GM12891 (cell line): ENCODE measurements at regions not wholly inside any gene's neighbourhood (a gene's known extent, or its start where the extent isn't known, plus 50 kb on each side); places are given as distances from the start of the nearest gene placed in this dataset.

ENCODE experiments used
- DNase-seq: peaks from one replicate; pipeline ENCODE4 v3.0.0; 2011; ENCODE audit warnings: low spot score; ENCODE audit not compliant: insufficient read length
- FAIRE-seq: peaks from 2 replicates; lab custom pipeline; 2011; peaks lifted over from hg19 to GRCh38; lab: Jason Lieb, UNC
- PAX5 ChIP-seq: IDR thresholded peaks from 2 replicates; pipeline ENCODE4 v1.6.1; 2011; ENCODE audit warnings: low read length, moderate library complexity, mild to moderate bottlenecking; ENCODE audit not compliant: insufficient read depth, severe bottlenecking
- POLR2A ChIP-seq: IDR thresholded peaks from 2 replicates; pipeline ENCODE4 v1.6.1; 2011; ENCODE audit warnings: low read depth, low read length, control low read depth
- POLR2AphosphoS5 ChIP-seq: IDR thresholded peaks from 2 replicates; pipeline ENCODE4 v1.6.1; 2011; ENCODE audit warnings: low read depth, low read length, control low read depth
- POU2F2 ChIP-seq: IDR thresholded peaks from 2 replicates; pipeline ENCODE4 v1.6.1; 2011; ENCODE audit warnings: low read depth, mild to moderate bottlenecking, control low read depth, low read length, moderate library complexity
- SPI1 ChIP-seq: IDR thresholded peaks from 2 replicates; pipeline ENCODE4 v1.6.1; 2011; ENCODE audit warnings: low read depth, low read length, control low read depth
- TAF1 ChIP-seq: IDR thresholded peaks from 2 replicates; pipeline ENCODE4 v1.6.1; 2011; ENCODE audit warnings: low read depth, low read length, control low read depth

GRCh38 chr9:30160570-30160969 lies 2223.9 kb upstream of the ACO1 start:
- FAIRE-seq (no peak), DNase-seq (no peak)
- TF ChIP-seq POLR2A (no peak), PAX5 (no peak), POLR2AphosphoS5 (no peak), POU2F2 (no peak), SPI1 (no peak), TAF1 (no peak)

GRCh38 chr9:30172206-30172605 lies 2212.2 kb upstream of the ACO1 start:
- DNase-seq (no peak), FAIRE-seq (no peak)
- no peak for TF ChIP-seq PAX5
- no peak for TF ChIP-seq SPI1
- TF ChIP-seq POLR2A: no peak
- no peak for TF ChIP-seq POLR2AphosphoS5
- TF ChIP-seq POU2F2: no peak

GRCh38 chr9:30178610-30179009 lies 2205.8 kb upstream of the ACO1 start:
- no peak for FAIRE-seq
- DNase-seq: no peak
- no peak for TF ChIP-seq SPI1
- TF ChIP-seq POLR2AphosphoS5: no peak
- TF ChIP-seq POLR2A: no peak
- no peak for TF ChIP-seq POU2F2
- no peak for TF ChIP-seq PAX5
- no peak for TF ChIP-seq TAF1

GRCh38 chr9:30193421-30193820 lies 2191.0 kb upstream of the ACO1 start:
- TF ChIP-seq POLR2AphosphoS5 (no peak), SPI1 (no peak)

DNA sequence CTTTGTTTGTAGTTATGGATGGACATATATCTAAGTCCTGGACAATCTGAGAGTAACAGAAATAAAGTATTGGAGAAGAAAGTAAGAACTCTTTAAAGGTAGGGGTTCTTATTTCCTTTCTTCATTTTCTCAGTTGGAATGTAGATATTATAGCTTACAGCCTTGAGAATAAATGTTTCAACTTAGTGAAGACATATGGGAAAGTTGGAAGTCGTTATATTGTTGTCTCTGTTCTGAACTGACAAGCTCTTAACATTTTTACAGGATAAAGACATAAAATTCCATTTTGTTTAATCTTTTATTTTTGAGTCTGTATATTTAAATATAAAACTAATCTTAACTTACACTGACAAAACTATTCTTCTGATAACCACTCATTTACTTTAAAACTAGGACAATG lies 2187.5 kb upstream of the ACO1 start:
- no peak for TF ChIP-seq POU2F2
- TF ChIP-seq PAX5: no peak
- TF ChIP-seq TAF1: no peak
- TF ChIP-seq POLR2AphosphoS5: no peak
- no peak for TF ChIP-seq POLR2A
- TF ChIP-seq SPI1: no peak
- FAIRE-seq (no peak), DNase-seq (no peak)

More at GRCh38 chr9:30193421-30193820, 2191.0 kb upstream of the ACO1 start:
- no peak for DNase-seq
- FAIRE-seq: no peak

GRCh38 chr9:30197453-30197852 lies 2187.0 kb upstream of the ACO1 start:
- FAIRE-seq (no peak), DNase-seq (no peak)
- TF ChIP-seq TAF1 (no peak), POU2F2 (no peak), POLR2AphosphoS5 (no peak), SPI1 (no peak), POLR2A (no peak), PAX5 (no peak)

GRCh38 chr9:30197954-30198353 lies 2186.5 kb upstream of the ACO1 start:
- TF ChIP-seq TAF1: no peak
- TF ChIP-seq POLR2A: no peak
- TF ChIP-seq POLR2AphosphoS5: no peak
- TF ChIP-seq SPI1: no peak
- TF ChIP-seq POU2F2: no peak
- no peak for TF ChIP-seq PAX5
- FAIRE-seq (no peak), DNase-seq (no peak)

DNA sequence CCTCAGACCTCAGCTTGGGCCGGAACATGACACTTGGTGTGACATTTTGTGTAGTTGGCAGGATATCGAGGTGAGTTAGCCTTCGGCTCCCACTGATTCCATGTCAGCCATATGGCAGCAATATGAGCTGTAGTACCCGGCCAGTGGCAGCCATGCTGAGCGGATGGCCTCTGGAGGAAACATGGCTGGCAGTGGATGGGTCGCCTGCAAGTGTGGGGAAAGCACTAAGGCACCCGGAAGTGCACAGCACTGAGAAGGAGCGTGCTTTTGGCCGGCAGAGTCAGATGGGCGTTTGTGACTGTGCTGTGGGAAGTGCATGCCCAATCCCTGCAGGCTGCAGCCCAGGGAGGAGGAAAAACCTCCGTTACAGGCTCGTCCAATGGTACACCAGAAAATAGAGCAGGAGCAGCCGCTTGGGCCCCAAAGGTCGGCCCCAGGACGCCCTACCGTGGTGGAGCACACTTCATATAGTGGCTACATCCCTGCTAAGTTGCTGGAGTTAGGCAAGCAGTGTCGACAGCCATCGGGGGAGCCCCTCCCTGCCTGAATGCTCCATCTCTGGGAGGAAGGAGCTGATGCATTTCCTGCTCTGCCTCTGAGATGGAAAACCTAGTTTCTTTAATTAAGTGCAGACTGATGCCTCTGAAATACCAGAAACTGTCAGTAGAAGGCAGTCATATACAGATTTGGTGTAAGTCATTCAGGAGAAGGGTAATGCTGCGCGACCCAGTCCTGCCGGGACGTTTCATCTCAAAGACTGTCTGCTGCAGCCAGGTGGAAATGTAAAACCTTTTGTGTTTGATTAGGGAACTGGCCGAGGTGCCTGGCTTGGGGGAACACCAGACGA lies 2185.8 kb upstream of the ACO1 start:
- TF ChIP-seq POU2F2 (no peak), TAF1 (no peak), SPI1 (no peak), POLR2AphosphoS5 (no peak), POLR2A (no peak), PAX5 (no peak)
- FAIRE-seq: no peak
- no peak for DNase-seq

GRCh38 chr9:30201024-30201423 lies 2183.4 kb upstream of the ACO1 start:
- DNase-seq (no peak), FAIRE-seq (no peak)
- TF ChIP-seq PAX5 (no peak), POU2F2 (no peak), POLR2A (no peak), SPI1 (no peak), TAF1 (no peak), POLR2AphosphoS5 (no peak)
